HepG2 (cell line): ENCODE measurements at regions not wholly inside any gene's neighbourhood (a gene's known extent, or its start where the extent isn't known, plus 50 kb on each side); places are given as distances from the start of the nearest gene placed in this dataset.

ENCODE experiments used
- ATAC-seq: fragments of 200-7000 bp; cut with Tn5 transposase; 3 replicates; pipeline ENCODE4 v1.9.1; 2020; ENCODE audit warnings: mild to moderate bottlenecking, moderate library complexity
- BruUV-seq: library from RNA; stranded (reverse); fragments of 400-500 nt; replicated peaks from 2 replicates; lab custom pipeline; 2021; lab: Mats Ljungman, UMichigan
- CTCF ChIA-PET: fragments of 300-600 bp; formaldehyde crosslinking; extraction: SDS; loops from one replicate; lab custom pipeline; 2021; ENCODE audit warnings: low total read pairs, inconsistent platforms, low intra/inter-chr PET ratio; lab: Yijun Ruan, JAX
- POLR2A ChIA-PET: fragments of 350-600 bp; sonication (Branson Sonifier 250); formaldehyde crosslinking; loops from one replicate; lab custom pipeline; 2020; ENCODE audit warnings: antibody characterized with exemption, inconsistent platforms; lab: Yijun Ruan, JAX
- DNase-seq: peaks from one replicate; pipeline ENCODE4 v3.0.0-alpha.2; 2015; ENCODE audit warnings: low spot score
- FAIRE-seq: peaks from 3 replicates; lab custom pipeline; 2011; peaks lifted over from hg19 to GRCh38; lab: Jason Lieb, UNC
- H2AFZ ChIP-seq: one replicate; pipeline ENCODE4 v1.6.1; 2011; ENCODE audit warnings: low read length, inconsistent platforms
- H3K27ac ChIP-seq: fragments of 300-600 bp; 3 replicates; pipeline ENCODE4 v1.8.0; 2011; ENCODE audit warnings: mixed run types, mild to moderate bottlenecking, mixed read lengths, low read length, inconsistent platforms; ENCODE audit not compliant: insufficient read depth; ENCODE audit errors: extremely low read length
- H3K27me3 ChIP-seq, 2 experiments: fragments of 200-600 bp in 1 of 2; 2 replicates in 1 of 2; 3 replicates in 1 of 2; pipeline versions ENCODE4 v1.6.0 to v1.8.0; 2011; ENCODE audit warnings: low read length in 2 of 2, mild to moderate bottlenecking in 2 of 2, moderate library complexity in 2 of 2, inconsistent platforms in 1 of 2; ENCODE audit not compliant: insufficient read depth in 2 of 2, control insufficient read depth in 1 of 2
- H3K36me3 ChIP-seq, 2 experiments: fragments of 200-600 bp in 1 of 2; replicated peaks in 1 of 2; 2 replicates in 1 of 2; 3 replicates in 1 of 2; pipeline versions ENCODE4 v1.5.1 to v1.8.0; 2011; ENCODE audit warnings: low read length in 2 of 2, inconsistent platforms in 1 of 2; ENCODE audit not compliant: insufficient read depth in 2 of 2, control insufficient read depth in 1 of 2
- H3K4me1 ChIP-seq: 2 replicates; pipeline ENCODE4 v1.5.1; 2012; ENCODE audit warnings: low read length, inconsistent platforms; ENCODE audit not compliant: insufficient read depth
- H3K4me2 ChIP-seq: 2 replicates; pipeline ENCODE4 v1.6.0; 2011; ENCODE audit warnings: low read depth, low read length, inconsistent platforms
- H3K4me3 ChIP-seq, 3 experiments: fragments of 200-600 bp in 1 of 3; sonication (generic), shearing (Covaris generic) in 1 of 3; replicated peaks in 1 of 3; 2 replicates each; pipeline ENCODE4 v1.5.1; 2011 to 2016; ENCODE audit warnings: low read length in 3 of 3, inconsistent platforms in 2 of 3, low read depth in 2 of 3, mild to moderate bottlenecking in 2 of 3, control low read depth in 1 of 3, mixed read lengths in 1 of 3; ENCODE audit not compliant: insufficient read depth in 1 of 3
- H3K79me2 ChIP-seq: one replicate; pipeline ENCODE4 v1.6.1; 2011; ENCODE audit warnings: low read length, inconsistent platforms; ENCODE audit not compliant: insufficient read depth
- H3K9ac ChIP-seq: 2 replicates; pipeline ENCODE4 v1.6.0; 2011; ENCODE audit warnings: mild to moderate bottlenecking, low read depth, low read length, inconsistent platforms; ENCODE audit not compliant: insufficient read depth
- H3K9me3 ChIP-seq: 2 replicates; pipeline ENCODE4 v1.5.1; 2012; ENCODE audit warnings: mild to moderate bottlenecking, low read length
- H4K20me1 ChIP-seq: 2 replicates; pipeline ENCODE4 v1.6.0; 2011; ENCODE audit warnings: inconsistent platforms, mild to moderate bottlenecking, low read length, moderate library complexity; ENCODE audit not compliant: insufficient read depth
- HNF4G ChIP-seq, 2 experiments: sonication (generic) in 1 of 2; formaldehyde crosslinking in 1 of 2; IDR thresholded peaks; 2 replicates each; pipeline versions ENCODE4 v1.4.0 to v1.6.1; 2011 to 2020; ENCODE audit warnings: borderline replicate concordance in 2 of 2, low read depth in 2 of 2, mild to moderate bottlenecking in 2 of 2, low read length in 1 of 2, missing genetic modification reagents in 1 of 2, moderate library complexity in 1 of 2
- MAFK ChIP-seq, 2 experiments: IDR thresholded peaks in 1 of 2; conservative IDR thresholded peaks in 1 of 2; 2 replicates each; pipeline ENCODE4 v1.6.1; 2011; ENCODE audit warnings: improper control_type of control experiment in 2 of 2, low read length in 2 of 2
- ZNF672 ChIP-seq: sonication (generic); formaldehyde crosslinking; IDR thresholded peaks from 2 replicates; pipeline ENCODE4 v1.8.1; 2022; ENCODE audit warnings: missing genetic modification reagents
- WGBS: methylation state at CpG from one replicate; pipeline ENCODE4 v1.1.6; 2017; ENCODE audit warnings: low lambda C conversion rate; 5-methylcytosine and 5-hydroxymethylcytosine counted together
- in situ Hi-C: cut with HindIII; loops from 2 replicates; pipeline ENCODE4 v1.10.0; 2017; ENCODE audit warnings: low pct_unique_long_range_greater_than_20kb; ENCODE audit not compliant: extremely low pct_ligation_motif_present
- intact Hi-C: fragments of 100-400 bp; cut with micrococcal nuclease; formaldehyde crosslinking; loops from one replicate; pipeline ENCODE4 v1.10.0; 2022; ENCODE audit not compliant: unreplicated experiment
- TF ChIP-seq, protein P1 (sequence below): sonication (generic); formaldehyde crosslinking; IDR thresholded peaks from 2 replicates; pipeline ENCODE4 v1.5.0; 2020; ENCODE audit warnings: mild to moderate bottlenecking, missing genetic modification reagents, moderate library complexity

- DNase-seq (no peak), ATAC-seq (no peak), FAIRE-seq (no peak)
- peaks cover 10 to 60% of the 10 kb centered on the region in 2 experiments; a peak in 3 of 5 replicates for H3K27me3 ChIP-seq
- ChIA-PET CTCF (no interaction called here), POLR2A (no interaction called here)
- TF ChIP-seq MAFK (conservative IDR thresholded peaks at IDR 0.05 in 1 of 2, IDR thresholded peaks at IDR 0.05 in 1 of 2; ENCODE audit: low read length in 2 of 2) (0 out of 4 replicates have a peak, but pooled peaks of 1 of the 2 experiments have one; percentile 10), HNF4G (IDR thresholded peaks at IDR 0.05; ENCODE audit: borderline replicate concordance, low read depth, low read length) (no peak), HNF4G (CRISPR knock-in tag; IDR thresholded peaks at IDR 0.05; ENCODE audit: borderline replicate concordance, low read depth) (no peak)
- no TSS peak for BruUV-seq
- in situ Hi-C loops = no loop called here
- no peaks in the 10 kb centered on the region for H3K79me2 ChIP-seq
- H3K36me3 ChIP-seq = no peaks in the 10 kb centered on the region
- intact Hi-C loops = no loop called here
- H4K20me1 ChIP-seq = no peaks in the 10 kb centered on the region
- no peaks in the 10 kb centered on the region for H3K9me3 ChIP-seq
- no peak overlapping the region for H3K4me2 ChIP-seq
- H3K9ac ChIP-seq = no peak overlapping the region
- H3K4me1 ChIP-seq = no peaks in the 10 kb centered on the region
- 15% methylated on average over 10 of the region's 11 CpGs for WGBS
- no peak overlapping the region for H3K4me3 ChIP-seq
- H2AFZ ChIP-seq = no peak overlapping the region
- H3K27ac ChIP-seq = no peak overlapping the region
Measured at GRCh38 chr2:239603411-239604356, 202.9 kb upstream of the HDAC4 start.

- in situ Hi-C loops = no loop called here
- Histone ChIP-seq H3K79me2 (no peaks in the 10 kb centered on the region), H3K27ac (no peak overlapping the region), H3K9me3 (no peaks in the 10 kb centered on the region), H3K4me3 (no peak overlapping the region), H4K20me1 (no peaks in the 10 kb centered on the region), H3K36me3 (no peaks in the 10 kb centered on the region), H2AFZ (no peak overlapping the region), H3K4me1 (no peaks in the 10 kb centered on the region), H3K4me2 (no peak overlapping the region), H3K9ac (no peak overlapping the region), H3K27me3 (peaks cover 8 to 64% of the 10 kb centered on the region in 2 experiments; a peak in 4 of 5 replicates)
- FAIRE-seq (no peak), DNase-seq (no peak), ATAC-seq (peak; percentile 25)
- intact Hi-C loops = no loop called here
- no TSS peak for BruUV-seq
- ChIA-PET CTCF (no interaction called here), POLR2A (no interaction called here)
- no peak for TF ChIP-seq ZNF672
- TF ChIP-seq, protein P1, sequence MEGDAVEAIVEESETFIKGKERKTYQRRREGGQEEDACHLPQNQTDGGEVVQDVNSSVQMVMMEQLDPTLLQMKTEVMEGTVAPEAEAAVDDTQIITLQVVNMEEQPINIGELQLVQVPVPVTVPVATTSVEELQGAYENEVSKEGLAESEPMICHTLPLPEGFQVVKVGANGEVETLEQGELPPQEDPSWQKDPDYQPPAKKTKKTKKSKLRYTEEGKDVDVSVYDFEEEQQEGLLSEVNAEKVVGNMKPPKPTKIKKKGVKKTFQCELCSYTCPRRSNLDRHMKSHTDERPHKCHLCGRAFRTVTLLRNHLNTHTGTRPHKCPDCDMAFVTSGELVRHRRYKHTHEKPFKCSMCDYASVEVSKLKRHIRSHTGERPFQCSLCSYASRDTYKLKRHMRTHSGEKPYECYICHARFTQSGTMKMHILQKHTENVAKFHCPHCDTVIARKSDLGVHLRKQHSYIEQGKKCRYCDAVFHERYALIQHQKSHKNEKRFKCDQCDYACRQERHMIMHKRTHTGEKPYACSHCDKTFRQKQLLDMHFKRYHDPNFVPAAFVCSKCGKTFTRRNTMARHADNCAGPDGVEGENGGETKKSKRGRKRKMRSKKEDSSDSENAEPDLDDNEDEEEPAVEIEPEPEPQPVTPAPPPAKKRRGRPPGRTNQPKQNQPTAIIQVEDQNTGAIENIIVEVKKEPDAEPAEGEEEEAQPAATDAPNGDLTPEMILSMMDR (CRISPR knock-in tag) = 0 out of 2 replicates have a peak, but pooled peaks have one; percentile 13
- 54% methylated on average over 28 of the region's 30 CpGs for WGBS
Measured at GRCh38 chr2:239602290-239603282, 201.8 kb upstream of the HDAC4 start.
